ENCODE measurements at regions not wholly inside any gene's neighbourhood (a gene's known extent, or its start where the extent isn't known, plus 50 kb on each side); places are given as distances from the start of the nearest gene placed in this dataset.
A peak's percentile ranks its signal among the peaks of the same experiment; 100 is the strongest.

GRCh38 chr13:53198017-53198416, 169.4 kb downstream of the OLFM4 start:
- TF ChIP-seq HDAC6 (IDR thresholded peaks at IDR 0.05; ENCODE audit: low read depth, low read length) (no peak), RAD21 (IDR thresholded peaks at IDR 0.05 in 1 of 2, conservative IDR thresholded peaks at IDR 0.05 in 1 of 2; ENCODE audit: low read depth in 2 of 2, low read length in 2 of 2) (peak; percentile 64 to 68), MAFK (IDR thresholded peaks at IDR 0.05; ENCODE audit: low read depth, low read length) (no peak), CHD1 (IDR thresholded peaks at IDR 0.05; ENCODE audit: low read depth, low read length) (no peak), EZH2 (IDR thresholded peaks at IDR 0.05; ENCODE audit: low read depth, low read length, severe bottlenecking) (no peak), YY1 (IDR thresholded peaks at IDR 0.05; ENCODE audit: low read depth, low read length) (no peak), KDM1A (IDR thresholded peaks at IDR 0.05; ENCODE audit: borderline replicate concordance, low read length) (no peak)
